ENCODE measurements at regions not wholly inside any gene's neighbourhood (a gene's known extent, or its start where the extent isn't known, plus 50 kb on each side); places are given as distances from the start of the nearest gene placed in this dataset.

DNA sequence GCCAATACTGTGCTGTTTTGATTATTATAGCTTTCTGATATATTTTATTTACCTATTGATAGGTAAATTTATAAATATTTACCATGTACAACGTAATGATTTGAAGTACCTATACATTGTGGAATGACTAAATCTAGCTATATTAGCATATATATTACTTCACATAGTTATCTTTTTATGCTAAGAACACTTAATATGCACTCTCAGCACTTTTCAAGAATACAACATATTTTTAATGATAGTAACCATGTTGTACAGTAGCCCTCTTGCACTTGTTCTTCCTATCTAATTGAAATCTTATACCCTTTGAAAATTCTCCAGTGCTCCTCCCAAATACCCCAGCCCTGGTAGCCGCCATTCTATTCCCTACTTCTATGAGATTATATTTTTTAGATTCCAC lies 604.0 kb upstream of the KIF2B start:
- no peak for TF ChIP-seq POLR2A (IDR thresholded peaks at IDR 0.05)
- TF ChIP-seq CTCF (IDR thresholded peaks at IDR 0.05), result no peak
- TF ChIP-seq EP300 (IDR thresholded peaks at IDR 0.05), result no peak

All from tibial nerve (tissue), 4 donors.